ENCODE measurements at regions not wholly inside any gene's neighbourhood (a gene's known extent, or its start where the extent isn't known, plus 50 kb on each side); places are given as distances from the start of the nearest gene placed in this dataset.

DNA sequence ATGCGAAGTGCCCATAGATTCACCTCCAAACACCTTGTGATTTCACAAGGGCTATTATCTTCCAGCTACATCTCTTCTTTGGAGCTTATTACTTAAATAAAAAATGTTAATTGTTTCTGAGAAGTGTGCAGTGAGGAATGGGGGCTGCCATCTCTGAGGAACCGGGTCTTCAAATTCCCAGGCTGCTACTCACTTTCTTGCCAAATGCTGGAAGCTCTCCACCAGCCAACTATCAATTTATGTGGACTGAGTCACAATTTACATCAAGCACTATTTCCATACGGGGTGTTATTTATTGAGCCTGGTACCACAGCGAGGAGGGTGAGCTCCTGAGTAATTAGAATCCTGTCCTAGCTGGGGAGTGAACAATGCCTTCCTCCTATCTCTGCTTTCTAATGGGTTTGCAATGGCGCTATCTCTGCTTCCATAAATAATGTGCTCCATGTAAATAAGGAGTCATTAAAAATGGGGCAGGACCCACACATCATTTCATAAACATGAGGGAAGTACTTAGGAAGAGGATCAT is 898.3 kb downstream of the VRK1 start:
- H3K27ac ChIP-seq, result no peak overlapping the region
- no peak for TF ChIP-seq CTCF (conservative IDR thresholded peaks at IDR 0.05)

GRCh38 chr14:97697772-97698171 is 900.6 kb downstream of the VRK1 start:
- TF ChIP-seq CTCF (conservative IDR thresholded peaks at IDR 0.05), result no peak

GRCh38 chr14:97699026-97699425 is 901.8 kb downstream of the VRK1 start:
- TF ChIP-seq CTCF (conservative IDR thresholded peaks at IDR 0.05), result no peak
- H3K27ac ChIP-seq, result no peak overlapping the region

More at GRCh38 chr14:97697772-97698171, 900.6 kb downstream of the VRK1 start:
- no peak overlapping the region for H3K27ac ChIP-seq

DNA sequence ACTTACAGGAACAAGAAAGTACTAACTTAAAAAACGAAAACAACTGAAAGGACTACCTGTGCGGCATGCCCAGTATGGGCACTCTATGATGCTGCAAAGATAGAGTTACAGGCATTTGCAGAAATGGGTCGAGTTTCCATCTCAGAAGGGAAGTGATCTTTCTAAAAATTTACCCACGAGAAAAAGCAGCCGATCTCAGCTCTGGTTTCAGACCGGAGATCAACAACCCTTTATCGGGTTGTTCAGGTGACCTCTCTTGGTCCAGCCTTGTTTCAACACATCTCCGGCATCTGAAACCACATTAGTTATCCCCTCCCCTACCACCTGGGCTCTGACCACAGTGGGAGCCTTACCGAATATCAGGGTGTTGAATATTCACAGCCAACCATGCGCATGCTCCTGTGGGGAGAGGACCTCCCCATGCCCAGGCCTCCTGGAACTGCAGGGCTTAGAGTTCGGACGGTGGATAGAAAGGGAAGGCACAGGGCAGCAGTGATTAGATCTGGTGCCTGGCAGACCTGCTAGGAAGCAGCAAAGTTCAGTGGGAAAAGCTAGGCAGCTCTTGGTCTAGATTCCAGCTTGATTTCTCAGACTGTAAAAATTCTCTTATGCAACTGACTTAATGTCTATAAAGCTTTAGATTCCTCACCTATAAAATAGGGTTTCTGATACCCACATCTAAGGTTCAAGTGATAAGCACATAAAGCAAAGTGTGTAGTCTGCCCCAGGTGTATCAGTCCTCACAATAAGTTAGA is 906.0 kb downstream of the VRK1 start:
- no peak for TF ChIP-seq CTCF (conservative IDR thresholded peaks at IDR 0.05)

DNA sequence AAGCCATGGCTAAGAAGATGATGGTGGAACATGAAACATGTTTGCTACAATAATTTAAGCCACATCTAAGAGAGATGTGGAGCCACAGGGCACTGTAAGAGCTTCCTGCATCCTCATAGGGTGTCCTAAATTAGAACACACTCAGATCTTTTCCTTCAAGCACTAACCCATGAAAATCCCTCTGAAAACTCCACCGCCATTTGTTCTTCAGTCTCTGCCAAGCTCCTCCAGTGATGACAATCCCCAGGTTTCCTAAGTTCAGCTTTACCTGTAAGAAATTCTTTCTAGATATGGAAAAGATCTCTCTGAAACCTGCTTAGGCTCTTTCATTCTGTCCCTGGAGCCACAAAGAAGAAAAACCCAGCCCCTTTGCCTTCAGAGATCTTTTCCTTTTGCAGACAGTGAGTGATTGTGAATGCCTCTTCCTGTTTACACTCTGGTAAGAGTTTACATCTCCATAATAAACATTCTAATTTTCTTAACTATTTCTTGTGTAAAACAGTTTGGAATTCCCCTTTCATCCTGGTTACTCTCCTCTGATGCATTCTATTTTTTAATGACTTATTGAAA is 907.2 kb downstream of the VRK1 start:
- TF ChIP-seq CTCF (conservative IDR thresholded peaks at IDR 0.05), result no peak

More for the DNA sequence above, 906.0 kb downstream of the VRK1 start:
- no peak overlapping the region for H3K27ac ChIP-seq

DNA sequence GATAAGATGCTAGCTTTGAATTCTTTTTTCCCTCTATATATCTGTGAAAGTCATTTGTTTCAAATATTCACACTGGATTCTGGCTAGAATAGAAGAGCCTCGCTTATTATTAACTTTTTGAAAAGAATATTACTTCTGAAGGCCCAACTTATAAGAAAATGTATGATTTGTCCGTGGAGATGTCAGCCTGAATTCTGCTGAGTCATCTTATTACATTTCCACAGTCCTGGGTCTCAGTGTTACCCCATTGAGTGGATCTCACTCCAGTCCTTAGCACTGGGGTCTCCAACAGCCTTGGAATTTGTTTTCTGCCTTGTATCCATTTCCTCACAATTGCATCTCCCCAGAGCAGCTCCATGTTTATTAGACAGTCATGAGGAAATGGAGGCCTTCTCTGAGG is 907.9 kb downstream of the VRK1 start:
- no peak overlapping the region for H3K27ac ChIP-seq
- TF ChIP-seq CTCF (conservative IDR thresholded peaks at IDR 0.05), result no peak

More for the DNA sequence above, 907.2 kb downstream of the VRK1 start:
- H3K27ac ChIP-seq, result no peak overlapping the region

DNA sequence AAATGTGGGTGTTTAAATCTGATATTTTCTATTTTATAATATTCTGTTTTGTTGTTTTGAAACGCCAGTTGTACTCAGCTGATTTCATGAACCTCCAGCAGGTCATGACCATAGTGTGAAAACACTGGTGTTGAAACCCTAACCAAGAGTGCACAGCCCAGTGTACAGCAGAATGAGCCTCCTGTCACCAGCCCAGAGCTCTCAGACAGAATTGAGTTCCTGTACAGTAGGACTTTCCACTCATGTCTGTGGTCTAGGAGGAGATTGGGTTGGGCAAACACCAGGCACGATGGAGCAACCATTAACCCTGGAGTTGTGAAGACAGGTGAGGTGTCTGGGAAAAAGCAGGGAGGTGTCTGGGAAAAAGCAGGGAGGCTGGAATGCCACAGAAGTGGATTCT is 908.8 kb downstream of the VRK1 start:
- no peak overlapping the region for H3K27ac ChIP-seq
- no peak for TF ChIP-seq CTCF (conservative IDR thresholded peaks at IDR 0.05)
